HG02970 (cell line): ENCODE measurements at regions not wholly inside any gene's neighbourhood (a gene's known extent, or its start where the extent isn't known, plus 50 kb on each side); places are given as distances from the start of the nearest gene placed in this dataset.
"Not testable (repeated sequence)": the region's sequence is repeated elsewhere in the genome, so short reads cannot be mapped to it uniquely, and the experiment has no call there.

Experiments
- ATAC-seq: cut with Tn5 transposase; IDR thresholded peaks from one replicate; pipeline ENCODE4 v1.9.1; 2021; ENCODE audit warnings: mild to moderate bottlenecking, moderate library complexity, moderate number of reproducible peaks; ENCODE audit not compliant: unreplicated experiment, low FRiP score

- ATAC-seq: no peak
Observed at GRCh38 chr22:47401592-47401898, 639.1 kb downstream of the TBC1D22A start.

GRCh38 chr22:47400701-47401591, 638.5 kb downstream of the TBC1D22A start:
- no peak for ATAC-seq

- not testable (repeated sequence) for ATAC-seq
Observed at GRCh38 chr22:47400131-47400530, 637.7 kb downstream of the TBC1D22A start.

- no peak for ATAC-seq
Observed at GRCh38 chr22:47398921-47399790, 636.7 kb downstream of the TBC1D22A start.

GRCh38 chr22:47398491-47398890, 636.0 kb downstream of the TBC1D22A start:
- no peak for ATAC-seq

GRCh38 chr22:47397673-47398072, 635.2 kb downstream of the TBC1D22A start:
- no peak for ATAC-seq

- ATAC-seq: no peak
Observed at GRCh38 chr22:47396515-47396914, 634.1 kb downstream of the TBC1D22A start.

GRCh38 chr22:47396105-47396504, 633.7 kb downstream of the TBC1D22A start:
- ATAC-seq: no peak

- no peak for ATAC-seq
Observed at GRCh38 chr22:47395481-47395880, 633.0 kb downstream of the TBC1D22A start.

- ATAC-seq: no peak
Observed at GRCh38 chr22:47394504-47395440, 632.3 kb downstream of the TBC1D22A start.

- ATAC-seq: no peak
Observed at GRCh38 chr22:47393191-47393590, 630.7 kb downstream of the TBC1D22A start.

GRCh38 chr22:47392729-47393128, 630.3 kb downstream of the TBC1D22A start:
- no peak for ATAC-seq

- no peak for ATAC-seq
Observed at GRCh38 chr22:47392054-47392347, 629.6 kb downstream of the TBC1D22A start.

- ATAC-seq: no peak
Observed at GRCh38 chr22:47391169-47392053, 629.0 kb downstream of the TBC1D22A start.

- ATAC-seq: no peak
Observed at GRCh38 chr22:47390026-47390970, 627.8 kb downstream of the TBC1D22A start.

GRCh38 chr22:47389201-47389600, 626.8 kb downstream of the TBC1D22A start:
- no peak for ATAC-seq

GRCh38 chr22:47388778-47389177, 626.3 kb downstream of the TBC1D22A start:
- no peak for ATAC-seq

GRCh38 chr22:47388331-47388730, 625.9 kb downstream of the TBC1D22A start:
- ATAC-seq: no peak
